ENCODE measurements at regions not wholly inside any gene's neighbourhood (a gene's known extent, or its start where the extent isn't known, plus 50 kb on each side); places are given as distances from the start of the nearest gene placed in this dataset.

DNA sequence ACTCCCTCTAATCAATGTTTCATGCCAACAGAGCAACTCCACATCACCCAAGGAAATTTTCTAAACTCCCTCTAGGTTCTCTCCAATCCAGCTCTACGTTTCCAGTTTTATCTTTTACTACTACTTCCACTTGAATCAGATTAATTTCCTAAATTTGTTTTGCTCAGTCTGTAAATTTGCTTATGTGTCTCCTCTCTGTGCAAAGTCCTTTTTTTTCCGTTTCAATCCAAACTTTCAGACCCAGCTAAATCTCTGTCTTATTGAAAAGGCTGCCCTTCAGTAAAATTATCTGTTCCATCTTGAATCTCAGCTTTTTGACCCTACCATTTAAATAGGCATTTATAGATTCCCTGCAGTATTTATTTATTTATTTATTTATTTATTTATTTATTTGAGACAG, 61.4 kb upstream of the COX10 start:
- Histone ChIP-seq H3K4me1 (ENCODE audit: insufficient read depth) (peaks cover 13% of the 10 kb centered on the region), H3F3A (replicated peaks; ENCODE audit: low read depth) (no peaks in the 10 kb centered on the region), H3K4me3 (no peak overlapping the region), H3K4me2 (no peak overlapping the region), H4K20me1 (replicated peaks; ENCODE audit: insufficient read depth) (no peaks in the 10 kb centered on the region), H3K9me2 (ENCODE audit: insufficient read depth) (peaks cover 9% of the 10 kb centered on the region), H2AFZ (no peak overlapping the region), H3K27me3 (ENCODE audit: insufficient read depth) (no peaks in the 10 kb centered on the region), H3K36me3 (ENCODE audit: insufficient read depth) (no peaks in the 10 kb centered on the region), H3K27ac (ENCODE audit: low read depth) (no peak overlapping the region), H3K79me2 (replicated peaks; ENCODE audit: insufficient read depth) (no peaks in the 10 kb centered on the region)
- Mint-ChIP-seq H3K4me3 (no peak overlapping the region), H3K36me3 (ENCODE audit: low read depth) (no peaks in the 10 kb centered on the region; the same call in 2 of the 3 replicates), H3K27ac (no peak overlapping the region), H3K27me3 (ENCODE audit: insufficient read depth, low read depth, poor library complexity) (no peaks in the 10 kb centered on the region), H3K9me3 (no peaks in the 10 kb centered on the region), H3K4me1 (peaks cover 27% of the 10 kb centered on the region)
- DNase-seq (ENCODE audit: low spot score) (no peak), ATAC-seq (no peak)
- TF ChIP-seq ETS1 (IDR thresholded peaks at IDR 0.05), result no peak
- TF ChIP-seq STAT1 (IDR thresholded peaks at IDR 0.05; ENCODE audit: unreplicated experiment), result no peak
- no peak for TF ChIP-seq JUNB (IDR thresholded peaks at IDR 0.05; ENCODE audit: unreplicated experiment)
- no peak for TF ChIP-seq NANOG (IDR thresholded peaks at IDR 0.05; ENCODE audit: borderline replicate concordance)
- no peak for TF ChIP-seq ZNF331 (CRISPR knock-in tag; IDR thresholded peaks at IDR 0.05; ENCODE audit: low read depth)
- TF ChIP-seq EZH2 (IDR thresholded peaks at IDR 0.05; ENCODE audit: low read depth, unreplicated experiment), result no peak
- no peak for TF ChIP-seq POLR2AphosphoS5 (IDR thresholded peaks at IDR 0.05; ENCODE audit: low read depth)
- TF ChIP-seq, protein P1, sequence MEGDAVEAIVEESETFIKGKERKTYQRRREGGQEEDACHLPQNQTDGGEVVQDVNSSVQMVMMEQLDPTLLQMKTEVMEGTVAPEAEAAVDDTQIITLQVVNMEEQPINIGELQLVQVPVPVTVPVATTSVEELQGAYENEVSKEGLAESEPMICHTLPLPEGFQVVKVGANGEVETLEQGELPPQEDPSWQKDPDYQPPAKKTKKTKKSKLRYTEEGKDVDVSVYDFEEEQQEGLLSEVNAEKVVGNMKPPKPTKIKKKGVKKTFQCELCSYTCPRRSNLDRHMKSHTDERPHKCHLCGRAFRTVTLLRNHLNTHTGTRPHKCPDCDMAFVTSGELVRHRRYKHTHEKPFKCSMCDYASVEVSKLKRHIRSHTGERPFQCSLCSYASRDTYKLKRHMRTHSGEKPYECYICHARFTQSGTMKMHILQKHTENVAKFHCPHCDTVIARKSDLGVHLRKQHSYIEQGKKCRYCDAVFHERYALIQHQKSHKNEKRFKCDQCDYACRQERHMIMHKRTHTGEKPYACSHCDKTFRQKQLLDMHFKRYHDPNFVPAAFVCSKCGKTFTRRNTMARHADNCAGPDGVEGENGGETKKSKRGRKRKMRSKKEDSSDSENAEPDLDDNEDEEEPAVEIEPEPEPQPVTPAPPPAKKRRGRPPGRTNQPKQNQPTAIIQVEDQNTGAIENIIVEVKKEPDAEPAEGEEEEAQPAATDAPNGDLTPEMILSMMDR (conservative IDR thresholded peaks at IDR 0.05; ENCODE audit: low read depth in 2 of 2), result no peak
- no peak for TF ChIP-seq ZNF114 (CRISPR knock-in tag; IDR thresholded peaks at IDR 0.05)
- no peak for TF ChIP-seq EZH2phosphoT487 (IDR thresholded peaks at IDR 0.05; ENCODE audit: unreplicated experiment)
- TF ChIP-seq, protein P2, sequence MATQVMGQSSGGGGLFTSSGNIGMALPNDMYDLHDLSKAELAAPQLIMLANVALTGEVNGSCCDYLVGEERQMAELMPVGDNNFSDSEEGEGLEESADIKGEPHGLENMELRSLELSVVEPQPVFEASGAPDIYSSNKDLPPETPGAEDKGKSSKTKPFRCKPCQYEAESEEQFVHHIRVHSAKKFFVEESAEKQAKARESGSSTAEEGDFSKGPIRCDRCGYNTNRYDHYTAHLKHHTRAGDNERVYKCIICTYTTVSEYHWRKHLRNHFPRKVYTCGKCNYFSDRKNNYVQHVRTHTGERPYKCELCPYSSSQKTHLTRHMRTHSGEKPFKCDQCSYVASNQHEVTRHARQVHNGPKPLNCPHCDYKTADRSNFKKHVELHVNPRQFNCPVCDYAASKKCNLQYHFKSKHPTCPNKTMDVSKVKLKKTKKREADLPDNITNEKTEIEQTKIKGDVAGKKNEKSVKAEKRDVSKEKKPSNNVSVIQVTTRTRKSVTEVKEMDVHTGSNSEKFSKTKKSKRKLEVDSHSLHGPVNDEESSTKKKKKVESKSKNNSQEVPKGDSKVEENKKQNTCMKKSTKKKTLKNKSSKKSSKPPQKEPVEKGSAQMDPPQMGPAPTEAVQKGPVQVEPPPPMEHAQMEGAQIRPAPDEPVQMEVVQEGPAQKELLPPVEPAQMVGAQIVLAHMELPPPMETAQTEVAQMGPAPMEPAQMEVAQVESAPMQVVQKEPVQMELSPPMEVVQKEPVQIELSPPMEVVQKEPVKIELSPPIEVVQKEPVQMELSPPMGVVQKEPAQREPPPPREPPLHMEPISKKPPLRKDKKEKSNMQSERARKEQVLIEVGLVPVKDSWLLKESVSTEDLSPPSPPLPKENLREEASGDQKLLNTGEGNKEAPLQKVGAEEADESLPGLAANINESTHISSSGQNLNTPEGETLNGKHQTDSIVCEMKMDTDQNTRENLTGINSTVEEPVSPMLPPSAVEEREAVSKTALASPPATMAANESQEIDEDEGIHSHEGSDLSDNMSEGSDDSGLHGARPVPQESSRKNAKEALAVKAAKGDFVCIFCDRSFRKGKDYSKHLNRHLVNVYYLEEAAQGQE (IDR thresholded peaks at IDR 0.05; ENCODE audit: unreplicated experiment), result no peak
- TF ChIP-seq, protein P3, sequence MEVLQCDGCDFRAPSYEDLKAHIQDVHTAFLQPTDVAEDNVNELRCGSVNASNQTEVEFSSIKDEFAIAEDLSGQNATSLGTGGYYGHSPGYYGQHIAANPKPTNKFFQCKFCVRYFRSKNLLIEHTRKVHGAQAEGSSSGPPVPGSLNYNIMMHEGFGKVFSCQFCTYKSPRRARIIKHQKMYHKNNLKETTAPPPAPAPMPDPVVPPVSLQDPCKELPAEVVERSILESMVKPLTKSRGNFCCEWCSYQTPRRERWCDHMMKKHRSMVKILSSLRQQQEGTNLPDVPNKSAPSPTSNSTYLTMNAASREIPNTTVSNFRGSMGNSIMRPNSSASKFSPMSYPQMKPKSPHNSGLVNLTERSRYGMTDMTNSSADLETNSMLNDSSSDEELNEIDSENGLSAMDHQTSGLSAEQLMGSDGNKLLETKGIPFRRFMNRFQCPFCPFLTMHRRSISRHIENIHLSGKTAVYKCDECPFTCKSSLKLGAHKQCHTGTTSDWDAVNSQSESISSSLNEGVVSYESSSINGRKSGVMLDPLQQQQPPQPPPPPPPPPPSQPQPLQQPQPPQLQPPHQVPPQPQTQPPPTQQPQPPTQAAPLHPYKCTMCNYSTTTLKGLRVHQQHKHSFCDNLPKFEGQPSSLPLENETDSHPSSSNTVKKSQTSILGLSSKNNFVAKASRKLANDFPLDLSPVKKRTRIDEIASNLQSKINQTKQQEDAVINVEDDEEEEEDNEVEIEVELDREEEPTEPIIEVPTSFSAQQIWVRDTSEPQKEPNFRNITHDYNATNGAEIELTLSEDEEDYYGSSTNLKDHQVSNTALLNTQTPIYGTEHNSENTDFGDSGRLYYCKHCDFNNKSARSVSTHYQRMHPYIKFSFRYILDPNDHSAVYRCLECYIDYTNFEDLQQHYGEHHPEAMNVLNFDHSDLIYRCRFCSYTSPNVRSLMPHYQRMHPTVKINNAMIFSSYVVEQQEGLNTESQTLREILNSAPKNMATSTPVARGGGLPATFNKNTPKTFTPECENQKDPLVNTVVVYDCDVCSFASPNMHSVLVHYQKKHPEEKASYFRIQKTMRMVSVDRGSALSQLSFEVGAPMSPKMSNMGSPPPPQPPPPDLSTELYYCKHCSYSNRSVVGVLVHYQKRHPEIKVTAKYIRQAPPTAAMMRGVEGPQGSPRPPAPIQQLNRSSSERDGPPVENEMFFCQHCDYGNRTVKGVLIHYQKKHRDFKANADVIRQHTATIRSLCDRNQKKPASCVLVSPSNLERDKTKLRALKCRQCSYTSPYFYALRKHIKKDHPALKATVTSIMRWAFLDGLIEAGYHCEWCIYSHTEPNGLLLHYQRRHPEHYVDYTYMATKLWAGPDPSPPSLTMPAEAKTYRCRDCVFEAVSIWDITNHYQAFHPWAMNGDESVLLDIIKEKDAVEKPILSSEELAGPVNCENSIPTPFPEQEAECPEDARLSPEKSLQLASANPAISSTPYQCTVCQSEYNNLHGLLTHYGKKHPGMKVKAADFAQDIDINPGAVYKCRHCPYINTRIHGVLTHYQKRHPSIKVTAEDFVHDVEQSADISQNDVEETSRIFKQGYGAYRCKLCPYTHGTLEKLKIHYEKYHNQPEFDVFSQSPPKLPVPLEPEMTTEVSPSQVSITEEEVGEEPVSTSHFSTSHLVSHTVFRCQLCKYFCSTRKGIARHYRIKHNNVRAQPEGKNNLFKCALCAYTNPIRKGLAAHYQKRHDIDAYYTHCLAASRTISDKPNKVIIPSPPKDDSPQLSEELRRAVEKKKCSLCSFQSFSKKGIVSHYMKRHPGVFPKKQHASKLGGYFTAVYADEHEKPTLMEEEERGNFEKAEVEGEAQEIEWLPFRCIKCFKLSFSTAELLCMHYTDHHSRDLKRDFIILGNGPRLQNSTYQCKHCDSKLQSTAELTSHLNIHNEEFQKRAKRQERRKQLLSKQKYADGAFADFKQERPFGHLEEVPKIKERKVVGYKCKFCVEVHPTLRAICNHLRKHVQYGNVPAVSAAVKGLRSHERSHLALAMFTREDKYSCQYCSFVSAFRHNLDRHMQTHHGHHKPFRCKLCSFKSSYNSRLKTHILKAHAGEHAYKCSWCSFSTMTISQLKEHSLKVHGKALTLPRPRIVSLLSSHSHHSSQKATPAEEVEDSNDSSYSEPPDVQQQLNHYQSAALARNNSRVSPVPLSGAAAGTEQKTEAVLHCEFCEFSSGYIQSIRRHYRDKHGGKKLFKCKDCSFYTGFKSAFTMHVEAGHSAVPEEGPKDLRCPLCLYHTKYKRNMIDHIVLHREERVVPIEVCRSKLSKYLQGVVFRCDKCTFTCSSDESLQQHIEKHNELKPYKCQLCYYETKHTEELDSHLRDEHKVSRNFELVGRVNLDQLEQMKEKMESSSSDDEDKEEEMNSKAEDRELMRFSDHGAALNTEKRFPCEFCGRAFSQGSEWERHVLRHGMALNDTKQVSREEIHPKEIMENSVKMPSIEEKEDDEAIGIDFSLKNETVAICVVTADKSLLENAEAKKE (CRISPR knock-in tag; IDR thresholded peaks at IDR 0.05), result no peak
- TF ChIP-seq CREB1 (CRISPR knock-in tag; IDR thresholded peaks at IDR 0.05; ENCODE audit: low read depth), result no peak

Measured in GM23338 (cell line).